A673 (cell line): ENCODE measurements at regions not wholly inside any gene's neighbourhood (a gene's known extent, or its start where the extent isn't known, plus 50 kb on each side); places are given as distances from the start of the nearest gene placed in this dataset.

ENCODE experiments used
- CTCF ChIP-seq: fragments of 300-800, 200-600 bp; sonication (generic); conservative IDR thresholded peaks from 2 replicates; pipeline ENCODE4 v1.5.1; 2017; ENCODE audit warnings: low read depth, mild to moderate bottlenecking, antibody characterized with exemption, low read length, moderate library complexity, mixed read lengths
- EZH2 ChIP-seq: fragments of 200-600 bp; sonication (generic); IDR thresholded peaks from 2 replicates; pipeline ENCODE4 v1.6.1; 2017; ENCODE audit warnings: borderline replicate concordance, low read depth, mild to moderate bottlenecking, mixed read lengths, antibody characterized with exemption, low read length; ENCODE audit not compliant: poor library complexity, severe bottlenecking

DNA sequence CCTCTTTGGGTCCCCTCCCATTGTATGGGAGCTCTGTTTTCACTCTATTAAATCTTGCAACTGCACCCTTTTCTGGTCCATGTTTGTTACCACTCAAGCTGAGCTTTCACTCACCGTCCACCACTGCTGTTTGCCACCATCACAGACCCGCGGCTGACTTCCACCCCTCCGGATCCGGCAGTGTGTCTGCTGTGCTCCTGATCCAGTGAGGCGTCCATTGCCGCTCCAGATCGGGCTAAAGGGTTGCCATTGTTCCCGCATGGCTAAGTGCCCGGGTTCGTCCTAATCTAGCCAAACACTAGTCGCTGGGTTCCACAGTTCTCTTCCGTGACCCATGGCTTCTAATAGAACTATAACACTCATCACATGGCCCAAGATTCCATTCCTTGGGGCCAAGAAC lies 157.2 kb downstream of the SEC16B start:
- no peak for TF ChIP-seq CTCF
- no peak for TF ChIP-seq EZH2
